ENCODE measurements at regions not wholly inside any gene's neighbourhood (a gene's known extent, or its start where the extent isn't known, plus 50 kb on each side); places are given as distances from the start of the nearest gene placed in this dataset.

- TF ChIP-seq CTCF (IDR thresholded peaks at IDR 0.05; ENCODE audit: insufficient read depth, low read length, poor library complexity, severe bottlenecking) (no peak), EZH2phosphoT487 (conservative IDR thresholded peaks at IDR 0.05; ENCODE audit: low read length) (no peak)
Observed at GRCh38 chr22:23473901-23474300, 106.2 kb downstream of the IGLL1 start.
